GM12874 (cell line): ENCODE measurements at regions not wholly inside any gene's neighbourhood (a gene's known extent, or its start where the extent isn't known, plus 50 kb on each side); places are given as distances from the start of the nearest gene placed in this dataset.

ENCODE experiments used
- CTCF ChIP-seq: IDR thresholded peaks from 2 replicates; pipeline ENCODE4 v1.5.1; 2011; ENCODE audit warnings: low read depth, mild to moderate bottlenecking, control low read depth, low read length, moderate library complexity; ENCODE audit not compliant: insufficient read depth

GRCh38 chr2:122750808-122751207 lies 995.4 kb downstream of the TSN start:
- TF ChIP-seq CTCF = no peak

GRCh38 chr2:122753336-122753735 lies 997.9 kb downstream of the TSN start:
- no peak for TF ChIP-seq CTCF

GRCh38 chr2:122754561-122754960 lies 999.1 kb downstream of the TSN start:
- no peak for TF ChIP-seq CTCF

GRCh38 chr2:122755281-122755780 lies 999.9 kb downstream of the TSN start:
- no peak for TF ChIP-seq CTCF

- no peak for TF ChIP-seq CTCF
These were observed 1003.5 kb downstream of the TSN start for GRCh38 chr2:122758967-122759366.

- no peak for TF ChIP-seq CTCF
These were observed 1008.6 kb downstream of the TSN start for GRCh38 chr2:122764014-122764413.

GRCh38 chr2:122780251-122780650 lies 1024.8 kb downstream of the TSN start:
- TF ChIP-seq CTCF = no peak

GRCh38 chr2:122794100-122794499 lies 1038.6 kb downstream of the TSN start:
- no peak for TF ChIP-seq CTCF
